ENCODE measurements at regions not wholly inside any gene's neighbourhood (a gene's known extent, or its start where the extent isn't known, plus 50 kb on each side); places are given as distances from the start of the nearest gene placed in this dataset.

GRCh38 chr13:99659866-99660554, 158.7 kb downstream of the TM9SF2 start:
- DNase-seq, result no peak

- no peak for DNase-seq
Observed at GRCh38 chr13:99659226-99659625, 158.0 kb downstream of the TM9SF2 start.

GRCh38 chr13:99658261-99658991, 157.2 kb downstream of the TM9SF2 start:
- peak; percentile 47 for DNase-seq

- DNase-seq, result no peak
Observed at GRCh38 chr13:99657848-99658260, 156.6 kb downstream of the TM9SF2 start.

GRCh38 chr13:99656844-99657381, 155.6 kb downstream of the TM9SF2 start:
- no peak for DNase-seq

GRCh38 chr13:99656092-99656745, 154.9 kb downstream of the TM9SF2 start:
- peak; percentile 33 for DNase-seq

- no peak for DNase-seq
Observed at GRCh38 chr13:99655351-99656091, 154.2 kb downstream of the TM9SF2 start.

- DNase-seq, result no peak
Observed at GRCh38 chr13:99654076-99654475, 152.8 kb downstream of the TM9SF2 start.

GRCh38 chr13:99653526-99653925, 152.3 kb downstream of the TM9SF2 start:
- no peak for DNase-seq

- DNase-seq, result no peak
Observed at GRCh38 chr13:99652901-99653300, 151.6 kb downstream of the TM9SF2 start.

GRCh38 chr13:99652141-99652540, 150.9 kb downstream of the TM9SF2 start:
- no peak for DNase-seq

- DNase-seq, result no peak
Observed at GRCh38 chr13:99651016-99651415, 149.7 kb downstream of the TM9SF2 start.

GRCh38 chr13:99650410-99650809, 149.1 kb downstream of the TM9SF2 start:
- no peak for DNase-seq

GRCh38 chr13:99648927-99649326, 147.7 kb downstream of the TM9SF2 start:
- DNase-seq, result no peak

- DNase-seq, result no peak
Observed at GRCh38 chr13:99648066-99648665, 146.9 kb downstream of the TM9SF2 start.

- DNase-seq, result no peak
Observed at GRCh38 chr13:99647596-99647985, 146.3 kb downstream of the TM9SF2 start.

GRCh38 chr13:99646866-99647595, 145.8 kb downstream of the TM9SF2 start:
- no peak for DNase-seq

GRCh38 chr13:99642841-99643240, 141.6 kb downstream of the TM9SF2 start:
- no peak for DNase-seq

GRCh38 chr13:99642006-99642405, 140.7 kb downstream of the TM9SF2 start:
- DNase-seq, result no peak

- DNase-seq, result no peak
Observed at GRCh38 chr13:99640260-99640659, 139.0 kb downstream of the TM9SF2 start.

- no peak for DNase-seq
Observed at GRCh38 chr13:99639126-99639525, 137.9 kb downstream of the TM9SF2 start.
